ENCODE measurements at regions not wholly inside any gene's neighbourhood (a gene's known extent, or its start where the extent isn't known, plus 50 kb on each side); places are given as distances from the start of the nearest gene placed in this dataset.

- H4K20me1 ChIP-seq (ENCODE audit: low read length), result no peaks in the 10 kb centered on the region
- no peaks in the 10 kb centered on the region for H3F3A ChIP-seq (ENCODE audit: low read length, unreplicated experiment)
These were observed 1543.5 kb downstream of the GRIK2 start for GRCh38 chr6:102936959-102937358.

GRCh38 chr6:102928109-102928508 is 1534.6 kb downstream of the GRIK2 start:
- POLR2A ChIA-PET (ENCODE audit: unreplicated experiment), result no interaction called here
- no peak overlapping the region for H3K4me2 ChIP-seq (ENCODE audit: low read length)
- no peaks in the 10 kb centered on the region for H3K36me3 ChIP-seq (ENCODE audit: low read depth, low read length)
- DNase-seq (no peak), ATAC-seq (no peak)
- no peaks in the 10 kb centered on the region for H3K9me3 ChIP-seq (ENCODE audit: low read length)
- H3K79me2 ChIP-seq (ENCODE audit: low read length), result no peaks in the 10 kb centered on the region
- no peaks in the 10 kb centered on the region for H3K27me3 ChIP-seq (ENCODE audit: low read length)
- H3K27ac ChIP-seq (ENCODE audit: low read length), result no peak overlapping the region
- no peaks in the 10 kb centered on the region for H3F3A ChIP-seq (ENCODE audit: low read length, unreplicated experiment)
- H2AFZ ChIP-seq (ENCODE audit: low read length), result no peak overlapping the region
- H4K20me1 ChIP-seq (ENCODE audit: low read length), result no peaks in the 10 kb centered on the region
- H3K4me3 ChIP-seq (ENCODE audit: low read length), result no peak overlapping the region
- no peak for TF ChIP-seq CTCF (conservative IDR thresholded peaks at IDR 0.05; ENCODE audit: low read depth, low read length)
- no peak for TF ChIP-seq EZH2 (IDR thresholded peaks at IDR 0.05; ENCODE audit: low read length, unreplicated experiment)
- TF ChIP-seq EZH2phosphoT487 (IDR thresholded peaks at IDR 0.05; ENCODE audit: borderline replicate concordance, low read length), result no peak
- no peaks in the 10 kb centered on the region for H3K9me2 ChIP-seq (replicated peaks; ENCODE audit: low read length)
- no peaks in the 10 kb centered on the region for H3K4me1 ChIP-seq (ENCODE audit: insufficient read depth, low read length)
- intact Hi-C loops (cut with micrococcal nuclease), result no loop called here
- BruUV-seq (replicated peaks), result no TSS peak
- H3K9ac ChIP-seq (ENCODE audit: low read length), result no peak overlapping the region
- CTCF ChIA-PET, result no interaction called here

More at GRCh38 chr6:102936959-102937358, 1543.5 kb downstream of the GRIK2 start:
- no peak for TF ChIP-seq CTCF (conservative IDR thresholded peaks at IDR 0.05; ENCODE audit: low read depth, low read length)
- TF ChIP-seq EZH2 (IDR thresholded peaks at IDR 0.05; ENCODE audit: low read length, unreplicated experiment), result no peak
- no peak for TF ChIP-seq EZH2phosphoT487 (IDR thresholded peaks at IDR 0.05; ENCODE audit: borderline replicate concordance, low read length)
- Histone ChIP-seq H3K27me3 (ENCODE audit: low read length) (no peaks in the 10 kb centered on the region), H3K36me3 (ENCODE audit: low read depth, low read length) (no peaks in the 10 kb centered on the region), H3K4me2 (ENCODE audit: low read length) (no peak overlapping the region), H3K79me2 (ENCODE audit: low read length) (no peaks in the 10 kb centered on the region), H2AFZ (ENCODE audit: low read length) (no peak overlapping the region), H3K27ac (ENCODE audit: low read length) (no peak overlapping the region), H3K4me3 (ENCODE audit: low read length) (no peak overlapping the region), H3K9me3 (ENCODE audit: low read length) (no peaks in the 10 kb centered on the region), H3K4me1 (ENCODE audit: insufficient read depth, low read length) (no peaks in the 10 kb centered on the region), H3K9me2 (replicated peaks; ENCODE audit: low read length) (no peaks in the 10 kb centered on the region), H3K9ac (ENCODE audit: low read length) (no peak overlapping the region)
- ATAC-seq (peak; percentile 82), DNase-seq (peak; percentile 12)
- BruUV-seq (replicated peaks), result no TSS peak
- POLR2A ChIA-PET (ENCODE audit: unreplicated experiment), result no interaction called here
- CTCF ChIA-PET, result no interaction called here
- intact Hi-C loops (cut with micrococcal nuclease), result loop anchor here (5.0 kb wide), 1 partner anchor 65 kb away; no protein-coding TSS in a partner anchor

GRCh38 chr6:102918161-102918560 is 1524.7 kb downstream of the GRIK2 start:
- ChIA-PET CTCF (no interaction called here), POLR2A (ENCODE audit: unreplicated experiment) (no interaction called here)
- H3K27me3 ChIP-seq (ENCODE audit: low read length), result no peaks in the 10 kb centered on the region
- no peak overlapping the region for H3K9ac ChIP-seq (ENCODE audit: low read length)
- H3K79me2 ChIP-seq (ENCODE audit: low read length), result no peaks in the 10 kb centered on the region
- H2AFZ ChIP-seq (ENCODE audit: low read length), result no peak overlapping the region
- no peaks in the 10 kb centered on the region for H3K36me3 ChIP-seq (ENCODE audit: low read depth, low read length)
- H3K4me2 ChIP-seq (ENCODE audit: low read length), result no peak overlapping the region
- H3K9me2 ChIP-seq (replicated peaks; ENCODE audit: low read length), result no peaks in the 10 kb centered on the region
- ATAC-seq (no peak), DNase-seq (no peak)
- intact Hi-C loops (cut with micrococcal nuclease), result no loop called here
- no TSS peak for BruUV-seq (replicated peaks)
- no peaks in the 10 kb centered on the region for H3K9me3 ChIP-seq (ENCODE audit: low read length)
- H3K4me1 ChIP-seq (ENCODE audit: insufficient read depth, low read length), result no peaks in the 10 kb centered on the region
- no peak for TF ChIP-seq EZH2phosphoT487 (IDR thresholded peaks at IDR 0.05; ENCODE audit: borderline replicate concordance, low read length)
- TF ChIP-seq CTCF (conservative IDR thresholded peaks at IDR 0.05; ENCODE audit: low read depth, low read length), result no peak
- TF ChIP-seq EZH2 (IDR thresholded peaks at IDR 0.05; ENCODE audit: low read length, unreplicated experiment), result no peak
- H3K27ac ChIP-seq (ENCODE audit: low read length), result no peak overlapping the region
- no peak overlapping the region for H3K4me3 ChIP-seq (ENCODE audit: low read length)
- no peaks in the 10 kb centered on the region for H3F3A ChIP-seq (ENCODE audit: low read length, unreplicated experiment)
- H4K20me1 ChIP-seq (ENCODE audit: low read length), result no peaks in the 10 kb centered on the region

All from PC-3 (cell line).